ENCODE measurements at regions not wholly inside any gene's neighbourhood (a gene's known extent, or its start where the extent isn't known, plus 50 kb on each side); places are given as distances from the start of the nearest gene placed in this dataset.

DNA sequence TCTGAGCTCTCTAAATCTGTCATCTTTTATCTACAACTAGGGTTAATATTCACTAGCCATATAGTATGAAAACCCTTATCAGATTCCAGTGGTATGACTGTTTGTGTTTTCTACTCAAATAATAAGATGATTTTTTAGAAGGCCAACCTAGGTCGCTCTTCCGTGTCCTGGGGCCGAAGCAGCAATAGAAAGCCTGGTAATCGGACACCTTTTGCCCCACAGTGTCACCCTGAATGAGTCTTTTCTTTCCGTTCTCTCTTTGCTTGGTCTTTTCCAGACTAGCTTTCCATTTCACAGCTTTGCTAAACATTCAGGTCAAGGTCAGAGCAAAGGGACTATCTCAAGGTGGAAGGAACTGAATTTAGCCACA, 243.3 kb upstream of the ANKRD55 start:
- Histone ChIP-seq H4K20me1 (no peaks in the 10 kb centered on the region), H3K27me3 (no peaks in the 10 kb centered on the region), H3K4me2 (peak overlapping the region; percentile 56 to 98 (median 92)), H3K4me3 (no peak overlapping the region), H3K4me1 (peaks cover 48 to 57% (median 53%) of the 10 kb centered on the region in 10 experiments), H3K9ac (peak overlapping the region in 7 of 11 experiments; percentile 2 to 43 (median 21); a peak in 4 of 22 replicates), H3K9me3 (replicated peaks in 1 of 11) (peaks cover 0 to 28% (median 16%) of the 10 kb centered on the region in 11 experiments; a peak in 16 of 22 replicates), H3K27ac (peak overlapping the region in 8 of 11 experiments; percentile 6 to 53 (median 34); a peak in 13 of 22 replicates), H3K36me3 (no peaks in the 10 kb centered on the region)
- TF ChIP-seq Cebpa-rat (IDR thresholded peaks at IDR 0.05) = no peak

DNA sequence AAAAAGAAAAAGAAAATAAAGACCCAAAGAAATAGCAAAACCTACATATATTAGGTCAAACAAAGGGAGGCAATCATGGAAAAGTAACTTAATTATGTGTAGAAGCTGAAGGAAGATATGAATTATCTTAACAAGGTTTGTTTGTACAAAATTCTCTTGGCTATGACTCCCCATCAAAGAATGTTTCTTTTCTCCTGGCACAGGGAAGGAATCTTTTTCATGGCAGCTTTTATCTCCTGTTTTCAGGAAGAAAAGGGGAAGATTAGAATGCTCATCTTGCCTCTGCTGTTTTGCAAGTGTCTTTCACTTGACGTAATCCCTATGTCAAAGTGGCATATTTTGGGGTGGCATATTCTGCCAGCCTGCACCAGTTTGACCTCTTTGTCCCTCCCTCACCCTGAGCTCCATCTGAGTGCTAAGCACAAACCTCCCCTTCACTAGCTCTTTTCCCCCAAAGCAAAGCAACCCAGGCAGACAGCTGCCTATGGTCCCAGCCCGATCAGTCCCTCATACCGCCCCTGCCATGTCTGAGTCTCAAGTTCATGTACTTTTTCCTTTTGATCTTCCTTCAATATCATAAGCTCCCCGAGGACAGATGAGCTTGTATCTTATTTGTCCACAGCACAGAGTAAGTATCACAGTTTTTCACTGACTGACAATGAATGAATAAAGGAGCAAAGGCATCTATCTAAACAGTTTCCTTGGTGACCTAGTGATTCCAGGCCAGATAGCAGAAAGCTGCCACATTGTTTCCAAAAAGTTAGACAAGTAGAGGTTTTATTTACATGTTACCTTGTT, 242.8 kb upstream of the ANKRD55 start:
- no peak for TF ChIP-seq Cebpa-rat (IDR thresholded peaks at IDR 0.05)
- H3K4me3 ChIP-seq = no peak overlapping the region
- no peaks in the 10 kb centered on the region for H4K20me1 ChIP-seq
- no peaks in the 10 kb centered on the region for H3K36me3 ChIP-seq
- H3K9me3 ChIP-seq (replicated peaks in 1 of 11) = peaks cover 0 to 34% (median 17%) of the 10 kb centered on the region in 11 experiments; a peak in 16 of 22 replicates
- peaks cover 49 to 54% (median 51%) of the 10 kb centered on the region in 10 experiments for H3K4me1 ChIP-seq
- H3K9ac ChIP-seq = peak overlapping the region in 5 of 11 experiments; percentile 12 to 50 (median 21); a peak in 1 of 22 replicates
- H3K27me3 ChIP-seq = no peaks in the 10 kb centered on the region
- peak overlapping the region in 8 of 11 experiments; percentile 6 to 53 (median 34); a peak in 10 of 22 replicates for H3K27ac ChIP-seq
- H3K4me2 ChIP-seq = peak overlapping the region; percentile 56 to 98 (median 92)

DNA sequence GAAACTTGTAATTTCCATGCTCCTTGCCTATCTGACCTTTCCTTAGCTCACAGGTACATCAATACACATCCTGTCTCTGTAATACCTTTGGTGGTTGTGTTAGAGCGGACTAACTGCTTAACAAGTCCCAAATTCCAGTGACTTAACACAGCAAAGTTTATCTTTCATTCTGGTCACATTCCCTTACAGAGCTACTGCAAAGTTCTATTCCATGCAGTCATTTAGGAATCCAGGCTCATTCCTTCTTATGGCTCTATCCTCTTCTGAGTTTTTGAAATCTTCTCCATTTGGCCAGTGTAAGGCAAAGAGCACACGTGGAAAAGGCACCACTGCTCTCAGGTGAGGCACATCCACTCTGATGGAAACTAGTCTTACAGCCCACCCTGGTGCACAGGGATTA, 238.6 kb upstream of the ANKRD55 start:
- no peaks in the 10 kb centered on the region for H3K27me3 ChIP-seq
- H3K9me3 ChIP-seq (replicated peaks in 1 of 11) = peaks cover 0 to 44% (median 26%) of the 10 kb centered on the region in 11 experiments; a peak in 16 of 22 replicates
- H3K4me1 ChIP-seq = peaks cover 16 to 43% (median 20%) of the 10 kb centered on the region in 10 experiments
- no peak overlapping the region for H3K9ac ChIP-seq
- no peak for TF ChIP-seq Cebpa-rat (IDR thresholded peaks at IDR 0.05)
- H4K20me1 ChIP-seq = no peaks in the 10 kb centered on the region
- no peak overlapping the region for H3K4me3 ChIP-seq
- no peaks in the 10 kb centered on the region for H3K36me3 ChIP-seq
- no peak overlapping the region for H3K27ac ChIP-seq
- no peak overlapping the region for H3K4me2 ChIP-seq

DNA sequence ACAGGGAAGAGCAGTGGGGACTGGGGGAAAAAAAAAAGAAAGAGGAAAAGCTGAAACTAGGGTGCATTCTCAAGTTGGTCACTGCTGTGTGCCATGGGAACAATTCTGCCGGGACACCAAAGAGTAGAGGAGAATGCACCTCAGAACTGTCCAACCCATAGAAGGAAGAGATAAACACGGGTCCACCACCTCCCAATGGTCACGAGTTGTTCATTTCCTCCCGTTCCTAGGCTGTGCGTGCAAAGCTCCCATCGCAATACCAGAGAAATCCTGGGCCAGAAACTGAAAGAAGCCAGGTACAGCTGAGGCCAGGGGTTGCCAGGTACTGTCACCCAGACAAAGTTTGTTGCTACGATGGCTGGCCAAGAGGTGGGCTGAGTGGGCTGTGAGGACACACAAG, 236.9 kb upstream of the ANKRD55 start:
- H3K9me3 ChIP-seq (replicated peaks in 1 of 11) = peaks cover 0 to 42% (median 24%) of the 10 kb centered on the region in 11 experiments; a peak in 16 of 22 replicates
- no peaks in the 10 kb centered on the region for H3K36me3 ChIP-seq
- no peaks in the 10 kb centered on the region for H3K27me3 ChIP-seq
- no peak overlapping the region for H3K9ac ChIP-seq
- H3K4me1 ChIP-seq = peaks cover 20 to 46% (median 26%) of the 10 kb centered on the region in 10 experiments
- peak overlapping the region in 4 of 11 experiments; percentile 4 to 54 (median 33); a peak in 5 of 22 replicates for H3K4me2 ChIP-seq
- H4K20me1 ChIP-seq = no peaks in the 10 kb centered on the region
- no peak overlapping the region for H3K4me3 ChIP-seq
- H3K27ac ChIP-seq = no peak overlapping the region
- TF ChIP-seq Cebpa-rat (IDR thresholded peaks at IDR 0.05) = no peak

DNA sequence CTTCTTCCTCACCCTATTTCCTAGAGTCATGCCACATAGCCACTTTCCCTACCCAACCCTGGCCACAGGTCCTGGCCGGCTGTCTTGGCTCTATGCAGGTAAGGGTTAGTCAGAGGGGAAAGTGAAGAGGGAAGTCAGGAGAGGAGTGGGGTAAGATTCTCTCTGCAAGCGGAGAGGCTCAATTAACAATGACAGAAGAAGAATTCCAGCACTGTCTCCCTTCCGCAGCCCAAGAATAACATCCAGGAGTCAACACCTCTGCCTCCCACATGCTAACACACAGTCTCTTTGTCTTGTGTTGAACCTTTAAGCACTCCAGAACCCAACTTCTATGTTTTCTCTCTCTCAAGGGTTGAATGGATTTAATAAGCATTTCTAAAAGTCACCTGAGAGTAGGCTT, 235.1 kb upstream of the ANKRD55 start:
- no peaks in the 10 kb centered on the region for H3K36me3 ChIP-seq
- peaks cover 0 to 32% (median 12%) of the 10 kb centered on the region in 11 experiments; a peak in 10 of 22 replicates for H3K9me3 ChIP-seq (replicated peaks in 1 of 11)
- H3K27me3 ChIP-seq = no peaks in the 10 kb centered on the region
- no peak overlapping the region for H3K9ac ChIP-seq
- no peak overlapping the region for H3K4me3 ChIP-seq
- TF ChIP-seq Cebpa-rat (IDR thresholded peaks at IDR 0.05) = no peak
- H3K4me2 ChIP-seq = 0 out of 22 replicates have a peak overlapping the region, but pooled peaks of 2 of the 11 experiments have one; percentile 3 to 6
- H3K27ac ChIP-seq = no peak overlapping the region
- peaks cover 37 to 62% (median 41%) of the 10 kb centered on the region in 10 experiments for H3K4me1 ChIP-seq
- H4K20me1 ChIP-seq = no peaks in the 10 kb centered on the region

DNA sequence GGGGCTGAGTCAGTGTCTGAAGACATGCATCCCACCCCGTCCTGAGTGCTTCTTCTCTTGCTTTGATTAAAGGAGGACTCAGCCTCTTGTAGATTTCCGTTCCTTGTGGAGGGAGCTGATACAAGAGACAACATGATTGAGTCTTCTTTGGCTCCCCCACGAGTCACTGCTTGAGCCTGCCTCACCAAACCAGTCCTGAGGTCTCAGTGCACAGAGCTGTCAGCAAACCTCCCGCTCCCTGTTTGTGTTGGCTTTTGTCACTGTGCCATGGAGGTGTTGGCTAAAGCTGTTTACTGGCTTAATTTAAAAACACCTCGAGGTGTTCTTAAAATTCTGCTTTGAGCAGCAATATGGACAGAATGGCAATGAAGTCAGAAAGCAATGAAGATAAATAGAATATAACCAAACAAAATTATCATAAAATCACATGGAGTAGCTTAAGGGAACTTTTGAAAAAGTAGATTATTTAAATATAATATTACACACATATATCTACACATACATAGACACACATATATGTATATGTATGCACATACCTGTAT, 234.1 kb upstream of the ANKRD55 start:
- no peak overlapping the region for H3K4me3 ChIP-seq
- no peak overlapping the region for H3K9ac ChIP-seq
- no peak for TF ChIP-seq Cebpa-rat (IDR thresholded peaks at IDR 0.05)
- H3K9me3 ChIP-seq (replicated peaks in 1 of 11) = peaks cover 0 to 27% (median 10%) of the 10 kb centered on the region in 11 experiments; a peak in 10 of 22 replicates
- H3K4me1 ChIP-seq = peaks cover 38 to 69% (median 45%) of the 10 kb centered on the region in 10 experiments
- H4K20me1 ChIP-seq = no peaks in the 10 kb centered on the region
- H3K36me3 ChIP-seq = no peaks in the 10 kb centered on the region
- H3K27ac ChIP-seq = peak overlapping the region in 1 of 11 experiments; percentile 70; a peak in 1 of 22 replicates
- H3K4me2 ChIP-seq = peak overlapping the region in 7 of 11 experiments; percentile 74 to 92 (median 81); a peak in 12 of 22 replicates
- H3K27me3 ChIP-seq = no peaks in the 10 kb centered on the region

DNA sequence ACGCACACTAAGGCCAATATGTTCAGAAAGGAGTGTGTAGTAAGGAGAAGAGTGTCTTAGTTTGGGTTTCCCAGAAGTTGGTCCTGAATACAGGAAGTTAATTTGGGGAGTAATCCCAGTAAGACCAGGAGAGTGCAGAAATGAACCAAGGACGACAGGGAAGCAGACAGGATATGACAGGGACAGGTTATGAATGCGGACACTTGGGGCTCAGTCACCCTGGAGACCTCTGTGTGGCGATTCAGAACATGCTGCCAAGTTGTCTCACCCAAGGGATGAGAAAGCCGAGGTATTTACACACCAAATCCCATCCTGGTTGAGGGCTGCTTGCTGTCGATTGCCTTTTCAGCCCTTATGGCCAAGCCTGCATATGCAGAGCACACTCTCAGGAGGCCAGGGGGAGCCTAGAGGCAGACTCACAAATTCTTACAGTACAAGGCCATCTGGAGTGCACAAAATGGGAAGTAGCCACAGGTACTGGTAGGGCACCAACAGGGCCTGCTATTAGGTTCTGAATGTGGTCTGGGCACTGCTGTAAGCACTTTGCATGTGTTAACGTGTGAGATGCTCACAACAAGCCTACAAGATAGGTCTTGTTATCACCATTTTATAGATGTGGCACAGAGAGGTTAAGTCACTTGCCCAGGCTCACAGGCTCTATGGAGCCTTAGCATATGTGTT, 233.1 kb upstream of the ANKRD55 start:
- Histone ChIP-seq H3K36me3 (no peaks in the 10 kb centered on the region), H3K9ac (peak overlapping the region in 3 of 11 experiments; percentile 25 to 38 (median 36); a peak in 3 of 22 replicates), H3K4me1 (peaks cover 37 to 69% (median 45%) of the 10 kb centered on the region in 10 experiments), H4K20me1 (no peaks in the 10 kb centered on the region), H3K9me3 (replicated peaks in 1 of 11) (peaks cover 0 to 17% (median 6%) of the 10 kb centered on the region in 11 experiments; a peak in 8 of 22 replicates), H3K27me3 (no peaks in the 10 kb centered on the region), H3K27ac (peak overlapping the region; percentile 23 to 70 (median 62)), H3K4me3 (no peak overlapping the region), H3K4me2 (peak overlapping the region; percentile 70 to 92 (median 80))
- TF ChIP-seq Cebpa-rat (IDR thresholded peaks at IDR 0.05) = no peak

DNA sequence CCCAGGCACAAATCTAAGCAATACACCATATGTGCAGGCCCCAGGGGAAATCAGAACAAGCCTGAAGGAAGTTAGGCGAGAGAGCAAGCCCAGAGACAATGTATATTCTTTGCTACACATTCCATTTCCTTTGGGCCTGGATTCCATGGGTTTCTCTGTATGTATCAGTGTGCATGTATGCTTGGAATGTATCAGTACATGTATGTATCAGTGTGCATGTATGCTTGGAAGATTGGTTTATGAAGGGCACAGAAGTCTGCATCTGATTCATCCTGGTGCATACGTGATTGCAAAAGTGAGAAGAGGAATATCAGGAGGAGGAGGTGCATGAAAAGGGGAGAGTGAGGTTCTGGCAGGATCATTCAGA, 232.6 kb upstream of the ANKRD55 start:
- H3K27ac ChIP-seq = peak overlapping the region; percentile 27 to 70 (median 62)
- H3K9ac ChIP-seq = peak overlapping the region in 10 of 11 experiments; percentile 12 to 50 (median 36); a peak in 11 of 22 replicates
- H3K4me3 ChIP-seq = peak overlapping the region in 2 of 10 experiments; percentile 20 to 32; a peak in 2 of 20 replicates
- peaks cover 0 to 17% (median 2%) of the 10 kb centered on the region in 11 experiments; a peak in 6 of 22 replicates for H3K9me3 ChIP-seq (replicated peaks in 1 of 11)
- no peak for TF ChIP-seq Cebpa-rat (IDR thresholded peaks at IDR 0.05)
- H3K4me2 ChIP-seq = peak overlapping the region; percentile 70 to 92 (median 80)
- H3K36me3 ChIP-seq = no peaks in the 10 kb centered on the region
- H3K4me1 ChIP-seq = peaks cover 33 to 69% (median 44%) of the 10 kb centered on the region in 10 experiments
- no peaks in the 10 kb centered on the region for H4K20me1 ChIP-seq
- no peaks in the 10 kb centered on the region for H3K27me3 ChIP-seq
